Thyroid gland (tissue), 4 donors: ENCODE measurements at regions not wholly inside any gene's neighbourhood (a gene's known extent, or its start where the extent isn't known, plus 50 kb on each side); places are given as distances from the start of the nearest gene placed in this dataset.

Experiments
- POLR2A ChIP-seq, 2 donors: fragments of 450-650 bp; IDR thresholded peaks; one replicate each; pipeline ENCODE4 v1.6.1; 2017; ENCODE audit warnings: antibody characterized with exemption in 2 of 2, mild to moderate bottlenecking in 2 of 2, moderate library complexity in 1 of 2
- TF ChIP-seq, protein P1 (sequence below), 6 experiments: fragments of 200-600 bp in 3 of 6; fragments of 450-650 bp in 3 of 6; sonication (generic) in 3 of 6; IDR thresholded peaks; one replicate each; pipeline ENCODE4 v1.5.1; 2016 to 2019; ENCODE audit warnings: antibody characterized with exemption in 6 of 6, mild to moderate bottlenecking in 2 of 6, inconsistent platforms in 1 of 6, moderate library complexity in 1 of 6

DNA sequence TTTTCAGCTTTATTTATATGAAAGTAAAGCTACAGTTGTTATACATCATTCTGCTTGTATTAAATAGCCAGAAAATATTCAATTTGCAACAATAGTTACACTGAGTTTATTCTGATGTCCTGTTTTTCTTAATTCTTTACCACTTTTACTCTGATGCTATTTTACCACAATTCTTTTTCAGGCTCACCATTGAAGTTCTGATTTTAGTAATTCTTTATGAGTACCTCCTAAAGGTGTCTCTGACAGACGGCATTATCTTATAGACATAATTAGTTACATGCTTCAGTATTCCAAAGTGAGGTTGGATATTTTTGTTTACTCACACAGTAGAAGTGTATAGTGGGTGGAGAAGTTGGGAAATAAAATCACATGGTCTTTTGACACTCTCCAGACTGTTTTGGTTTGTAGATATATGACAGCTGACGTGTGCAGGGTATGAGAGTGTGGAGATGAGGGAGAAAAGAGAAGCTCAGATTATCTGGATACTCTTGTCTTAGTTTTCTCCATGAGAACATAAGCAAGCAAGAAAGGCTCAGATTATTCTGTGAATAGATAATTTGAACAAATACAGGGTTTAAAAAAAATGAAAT lies 97.4 kb downstream of the FBXO4 start:
- TF ChIP-seq, protein P1, sequence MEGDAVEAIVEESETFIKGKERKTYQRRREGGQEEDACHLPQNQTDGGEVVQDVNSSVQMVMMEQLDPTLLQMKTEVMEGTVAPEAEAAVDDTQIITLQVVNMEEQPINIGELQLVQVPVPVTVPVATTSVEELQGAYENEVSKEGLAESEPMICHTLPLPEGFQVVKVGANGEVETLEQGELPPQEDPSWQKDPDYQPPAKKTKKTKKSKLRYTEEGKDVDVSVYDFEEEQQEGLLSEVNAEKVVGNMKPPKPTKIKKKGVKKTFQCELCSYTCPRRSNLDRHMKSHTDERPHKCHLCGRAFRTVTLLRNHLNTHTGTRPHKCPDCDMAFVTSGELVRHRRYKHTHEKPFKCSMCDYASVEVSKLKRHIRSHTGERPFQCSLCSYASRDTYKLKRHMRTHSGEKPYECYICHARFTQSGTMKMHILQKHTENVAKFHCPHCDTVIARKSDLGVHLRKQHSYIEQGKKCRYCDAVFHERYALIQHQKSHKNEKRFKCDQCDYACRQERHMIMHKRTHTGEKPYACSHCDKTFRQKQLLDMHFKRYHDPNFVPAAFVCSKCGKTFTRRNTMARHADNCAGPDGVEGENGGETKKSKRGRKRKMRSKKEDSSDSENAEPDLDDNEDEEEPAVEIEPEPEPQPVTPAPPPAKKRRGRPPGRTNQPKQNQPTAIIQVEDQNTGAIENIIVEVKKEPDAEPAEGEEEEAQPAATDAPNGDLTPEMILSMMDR (IDR thresholded peaks at IDR 0.05), result no peak
- TF ChIP-seq POLR2A (IDR thresholded peaks at IDR 0.05), result no peak
